ENCODE measurements at regions not wholly inside any gene's neighbourhood (a gene's known extent, or its start where the extent isn't known, plus 50 kb on each side); places are given as distances from the start of the nearest gene placed in this dataset.

DNA sequence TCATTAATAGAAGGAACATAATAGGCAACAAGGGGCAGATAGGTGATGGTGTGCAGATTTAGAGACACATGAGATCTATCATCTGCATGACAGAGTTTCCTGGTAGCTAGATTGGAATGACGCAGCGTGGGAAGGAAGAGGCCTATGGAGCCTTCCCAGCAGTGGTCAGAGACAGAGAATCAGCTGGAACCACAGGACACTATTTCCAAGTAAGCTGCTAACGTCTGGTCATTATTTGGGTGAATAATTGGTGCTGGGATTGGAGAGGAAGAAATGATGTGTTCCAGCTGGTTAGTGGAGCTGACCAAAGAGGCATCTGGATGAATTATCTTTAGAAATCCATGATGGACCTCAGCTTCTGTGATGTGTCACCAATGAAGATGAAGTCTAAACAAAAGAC lies 91.2 kb upstream of the PRR16 start:
- H3K4me3 ChIP-seq (replicated peaks; ENCODE audit: low read depth, low read length) = no peak overlapping the region
- DNase-seq (ENCODE audit: extremely low read depth, low read depth) = no peak
- TF ChIP-seq, protein P1, sequence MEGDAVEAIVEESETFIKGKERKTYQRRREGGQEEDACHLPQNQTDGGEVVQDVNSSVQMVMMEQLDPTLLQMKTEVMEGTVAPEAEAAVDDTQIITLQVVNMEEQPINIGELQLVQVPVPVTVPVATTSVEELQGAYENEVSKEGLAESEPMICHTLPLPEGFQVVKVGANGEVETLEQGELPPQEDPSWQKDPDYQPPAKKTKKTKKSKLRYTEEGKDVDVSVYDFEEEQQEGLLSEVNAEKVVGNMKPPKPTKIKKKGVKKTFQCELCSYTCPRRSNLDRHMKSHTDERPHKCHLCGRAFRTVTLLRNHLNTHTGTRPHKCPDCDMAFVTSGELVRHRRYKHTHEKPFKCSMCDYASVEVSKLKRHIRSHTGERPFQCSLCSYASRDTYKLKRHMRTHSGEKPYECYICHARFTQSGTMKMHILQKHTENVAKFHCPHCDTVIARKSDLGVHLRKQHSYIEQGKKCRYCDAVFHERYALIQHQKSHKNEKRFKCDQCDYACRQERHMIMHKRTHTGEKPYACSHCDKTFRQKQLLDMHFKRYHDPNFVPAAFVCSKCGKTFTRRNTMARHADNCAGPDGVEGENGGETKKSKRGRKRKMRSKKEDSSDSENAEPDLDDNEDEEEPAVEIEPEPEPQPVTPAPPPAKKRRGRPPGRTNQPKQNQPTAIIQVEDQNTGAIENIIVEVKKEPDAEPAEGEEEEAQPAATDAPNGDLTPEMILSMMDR (IDR thresholded peaks at IDR 0.05; ENCODE audit: low read depth, low read length, missing control alignments) = no peak

DNA sequence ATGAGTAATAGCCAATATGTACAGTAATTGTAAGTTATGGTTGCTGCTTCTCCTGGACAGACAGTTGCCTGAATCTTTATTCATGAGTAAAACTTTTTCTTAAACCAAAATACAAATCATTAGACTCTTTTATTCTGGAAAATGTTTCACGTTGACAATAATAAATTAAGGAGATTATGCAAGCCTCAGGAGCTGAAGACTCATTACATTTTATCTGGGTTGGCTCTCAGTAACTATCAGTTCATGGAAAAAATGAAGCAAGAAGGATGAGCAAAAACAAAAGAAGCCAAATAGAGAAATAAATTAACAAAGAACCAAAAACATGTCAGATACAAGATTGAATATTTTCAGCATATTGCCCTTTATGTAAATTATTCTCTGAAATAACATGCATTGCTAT lies 88.9 kb upstream of the PRR16 start:
- TF ChIP-seq, protein P1 (IDR thresholded peaks at IDR 0.05; ENCODE audit: low read depth, low read length, missing control alignments) = no peak
- H3K4me3 ChIP-seq (replicated peaks; ENCODE audit: low read depth, low read length) = no peak overlapping the region
- no peak for DNase-seq (ENCODE audit: extremely low read depth, low read depth)

DNA sequence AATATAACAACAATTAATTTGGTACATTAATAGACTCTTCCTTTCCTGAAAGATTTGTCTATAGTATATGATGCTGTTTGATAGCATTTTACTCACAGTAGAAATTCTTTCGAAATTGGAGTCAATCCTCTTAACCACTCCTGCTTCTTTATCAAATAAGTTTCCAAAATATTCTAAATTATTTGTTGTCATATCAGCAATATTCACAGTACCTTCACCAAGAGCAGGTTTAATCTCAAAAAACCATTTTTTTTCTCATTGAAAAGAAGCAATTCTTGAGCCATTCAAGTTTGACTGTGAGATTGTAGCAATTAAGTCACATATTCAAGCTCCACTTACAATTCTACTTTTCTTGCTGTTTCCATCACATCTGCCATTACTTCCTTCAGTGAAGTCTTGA lies 83.5 kb upstream of the PRR16 start:
- TF ChIP-seq, protein P1 (IDR thresholded peaks at IDR 0.05; ENCODE audit: low read depth, low read length, missing control alignments) = no peak
- no peak overlapping the region for H3K4me3 ChIP-seq (replicated peaks; ENCODE audit: low read depth, low read length)

DNA sequence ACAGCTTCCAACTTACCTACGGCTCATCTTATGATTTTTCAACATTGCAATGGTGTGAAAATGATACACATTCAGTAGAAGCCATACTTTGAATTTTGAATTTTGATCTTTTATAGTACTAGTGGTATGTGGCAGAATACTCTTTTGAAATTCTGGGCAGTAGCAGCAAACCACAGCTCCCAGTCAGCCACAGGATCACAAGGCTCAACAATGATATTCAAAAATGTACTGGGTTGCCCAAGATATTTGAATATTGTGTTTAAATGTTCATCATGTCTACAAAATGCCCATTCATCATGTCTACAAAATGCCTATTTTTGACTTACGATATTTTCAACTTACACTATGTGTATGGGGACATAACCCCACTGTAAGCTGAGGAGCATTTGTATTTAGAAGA lies 81.3 kb upstream of the PRR16 start:
- TF ChIP-seq, protein P1 (IDR thresholded peaks at IDR 0.05; ENCODE audit: low read depth, low read length, missing control alignments) = no peak
- no peak overlapping the region for H3K4me3 ChIP-seq (replicated peaks; ENCODE audit: low read depth, low read length)
- DNase-seq (ENCODE audit: extremely low read depth, low read depth) = no peak

More for the DNA sequence above, 83.5 kb upstream of the PRR16 start:
- DNase-seq (ENCODE audit: extremely low read depth, low read depth) = no peak

DNA sequence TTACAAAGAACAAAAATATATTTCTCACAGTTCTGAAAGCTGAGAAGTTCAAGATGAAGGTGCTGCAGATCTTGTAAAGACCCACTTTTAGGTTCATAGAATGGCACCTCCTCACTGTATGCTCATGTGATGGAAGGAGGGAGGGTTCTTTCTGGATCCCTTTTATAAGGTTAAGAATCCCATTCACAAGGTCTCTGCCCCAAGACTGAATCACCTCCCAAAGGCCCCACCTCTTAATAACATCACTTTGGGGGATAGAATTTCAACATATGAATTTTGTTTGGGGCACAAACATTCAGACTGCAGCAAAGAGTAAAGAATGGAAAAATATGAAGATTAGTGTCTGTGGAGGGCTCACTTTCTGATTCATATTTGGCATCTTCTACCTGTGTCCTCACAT lies 77.1 kb upstream of the PRR16 start:
- no peak overlapping the region for H3K4me3 ChIP-seq (replicated peaks; ENCODE audit: low read depth, low read length)
- TF ChIP-seq, protein P1 (IDR thresholded peaks at IDR 0.05; ENCODE audit: low read depth, low read length, missing control alignments) = no peak
- no peak for DNase-seq (ENCODE audit: extremely low read depth, low read depth)

DNA sequence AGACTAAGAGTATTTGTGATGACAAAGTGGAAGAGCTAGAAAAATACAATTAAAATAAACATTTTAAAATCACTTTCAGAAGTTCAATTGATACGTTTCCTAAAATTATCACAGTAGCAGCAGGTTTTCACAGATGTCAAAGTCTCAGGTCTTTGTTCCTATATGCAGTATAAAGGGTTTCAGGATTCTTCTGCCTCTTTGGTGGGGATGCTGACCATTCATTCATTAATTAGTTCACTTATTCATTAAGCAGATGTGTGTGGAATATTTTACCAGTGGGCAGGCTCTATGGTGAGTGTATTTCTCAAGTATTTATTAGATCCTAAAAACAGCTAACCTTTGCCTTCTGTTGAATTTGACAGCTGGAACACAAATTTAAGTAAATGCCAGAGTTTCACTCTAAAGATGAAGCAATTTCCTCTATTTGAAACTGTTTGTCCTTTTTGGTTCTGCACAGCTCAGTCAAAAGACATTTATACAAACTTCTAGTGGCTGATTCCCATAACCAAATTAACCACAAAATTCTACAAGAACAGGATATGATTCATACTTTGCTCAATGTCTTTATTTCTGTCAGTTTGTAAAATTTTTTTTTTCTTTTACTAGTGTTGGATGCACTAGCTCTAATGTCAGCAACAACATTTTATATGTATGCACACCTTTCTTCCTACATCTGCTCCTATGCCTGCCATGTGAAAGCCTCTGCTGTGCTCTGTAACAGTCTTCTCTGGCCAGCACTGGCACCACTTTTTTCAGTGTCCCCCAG lies 75.9 kb upstream of the PRR16 start:
- H3K4me3 ChIP-seq (replicated peaks; ENCODE audit: low read depth, low read length) = no peak overlapping the region
- TF ChIP-seq, protein P1 (IDR thresholded peaks at IDR 0.05; ENCODE audit: low read depth, low read length, missing control alignments) = no peak
- peak; percentile 88 for DNase-seq (ENCODE audit: extremely low read depth, low read depth)

DNA sequence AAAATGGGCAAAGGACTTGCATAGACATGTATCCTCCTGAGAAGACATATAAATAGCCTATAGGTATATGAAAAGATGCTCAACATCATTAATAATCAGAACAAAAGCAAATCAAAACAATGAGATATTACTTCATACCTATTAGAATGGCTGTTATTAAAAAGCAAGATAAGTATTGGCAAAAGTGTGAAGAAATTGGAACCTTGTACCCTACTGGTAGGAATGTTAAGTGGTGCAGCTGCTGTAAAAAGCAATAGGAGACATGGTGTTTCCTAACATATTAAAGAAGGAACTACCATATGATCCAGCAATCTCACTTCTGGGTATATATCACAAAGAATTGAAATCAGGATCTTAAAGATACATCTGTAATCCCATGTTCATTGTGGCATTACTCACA lies 69.8 kb upstream of the PRR16 start:
- DNase-seq (ENCODE audit: extremely low read depth, low read depth) = no peak
- H3K4me3 ChIP-seq (replicated peaks; ENCODE audit: low read depth, low read length) = no peak overlapping the region
- TF ChIP-seq, protein P1 (IDR thresholded peaks at IDR 0.05; ENCODE audit: low read depth, low read length, missing control alignments) = no peak

Data from HFF-Myc (cell line).